ENCODE measurements at regions not wholly inside any gene's neighbourhood (a gene's known extent, or its start where the extent isn't known, plus 50 kb on each side); places are given as distances from the start of the nearest gene placed in this dataset.

DNA sequence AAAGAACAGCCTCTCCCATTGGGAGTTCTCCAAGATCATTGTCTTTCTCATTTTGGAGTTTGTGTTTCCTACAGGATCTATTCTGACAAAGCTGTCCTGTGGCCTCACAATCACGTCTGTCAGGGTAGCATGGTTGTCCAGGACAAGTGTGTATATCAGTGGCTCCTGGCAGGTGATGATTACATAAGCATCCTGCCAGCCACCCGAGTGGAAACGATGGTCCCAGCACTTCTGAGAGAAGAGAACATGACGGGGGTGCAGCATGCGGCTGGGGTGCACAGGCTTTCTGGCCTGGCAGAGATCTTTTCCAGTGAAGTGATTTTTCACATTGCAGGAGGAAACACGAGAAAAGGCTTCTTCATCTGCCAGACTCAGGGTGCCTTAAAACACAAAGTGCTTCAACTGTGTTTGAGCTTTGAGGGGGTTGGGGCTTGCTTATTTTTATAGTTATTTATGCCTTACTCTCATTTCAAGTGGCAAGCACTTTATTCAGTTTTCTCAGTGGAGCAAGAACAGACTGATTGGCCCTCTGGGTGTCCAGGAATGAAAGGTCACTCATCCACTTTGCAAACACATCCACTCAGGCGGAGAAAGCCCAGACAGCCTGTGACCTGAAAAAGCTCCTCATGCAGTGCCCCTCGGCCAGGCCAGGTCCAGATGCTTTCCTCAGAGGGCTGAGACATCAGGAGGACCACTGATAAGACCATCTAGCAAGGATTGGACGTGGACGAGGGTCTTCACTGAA lies 186.0 kb downstream of the DUSP10 start:
- TF ChIP-seq POLR2A (IDR thresholded peaks at IDR 0.05): no peak
- TF ChIP-seq, protein P1, sequence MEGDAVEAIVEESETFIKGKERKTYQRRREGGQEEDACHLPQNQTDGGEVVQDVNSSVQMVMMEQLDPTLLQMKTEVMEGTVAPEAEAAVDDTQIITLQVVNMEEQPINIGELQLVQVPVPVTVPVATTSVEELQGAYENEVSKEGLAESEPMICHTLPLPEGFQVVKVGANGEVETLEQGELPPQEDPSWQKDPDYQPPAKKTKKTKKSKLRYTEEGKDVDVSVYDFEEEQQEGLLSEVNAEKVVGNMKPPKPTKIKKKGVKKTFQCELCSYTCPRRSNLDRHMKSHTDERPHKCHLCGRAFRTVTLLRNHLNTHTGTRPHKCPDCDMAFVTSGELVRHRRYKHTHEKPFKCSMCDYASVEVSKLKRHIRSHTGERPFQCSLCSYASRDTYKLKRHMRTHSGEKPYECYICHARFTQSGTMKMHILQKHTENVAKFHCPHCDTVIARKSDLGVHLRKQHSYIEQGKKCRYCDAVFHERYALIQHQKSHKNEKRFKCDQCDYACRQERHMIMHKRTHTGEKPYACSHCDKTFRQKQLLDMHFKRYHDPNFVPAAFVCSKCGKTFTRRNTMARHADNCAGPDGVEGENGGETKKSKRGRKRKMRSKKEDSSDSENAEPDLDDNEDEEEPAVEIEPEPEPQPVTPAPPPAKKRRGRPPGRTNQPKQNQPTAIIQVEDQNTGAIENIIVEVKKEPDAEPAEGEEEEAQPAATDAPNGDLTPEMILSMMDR (IDR thresholded peaks at IDR 0.05): no peak

Measured in upper lobe of left lung (tissue), 4 donors.